ENCODE measurements at regions not wholly inside any gene's neighbourhood (a gene's known extent, or its start where the extent isn't known, plus 50 kb on each side); places are given as distances from the start of the nearest gene placed in this dataset.

GRCh38 chr9:82332018-82332773 lies 343.6 kb downstream of the SPATA31D1 start:
- H3K4me3 ChIP-seq, result no peak overlapping the region
- 61% methylated on average over 5 of the region's 5 CpGs for WGBS, 2 donors (ENCODE audit: low coverage in 1 of 2)
- no peaks in the 10 kb centered on the region for H3K36me3 ChIP-seq
- no peaks in the 10 kb centered on the region for H3K9me3 ChIP-seq
- H3K27me3 ChIP-seq, result no peaks in the 10 kb centered on the region
- intact Hi-C loops (cut with DNase I; ENCODE audit: low total_unique reads), result no loop called here
- no peaks in the 10 kb centered on the region for H3K4me1 ChIP-seq
- DNase-seq, result no peak
- TF ChIP-seq POLR2AphosphoS5 (IDR thresholded peaks at IDR 0.05) (no peak), POLR2A (IDR thresholded peaks at IDR 0.05) (no peak), EP300 (IDR thresholded peaks at IDR 0.05; ENCODE audit: low read depth) (no peak), CTCF (IDR thresholded peaks at IDR 0.05) (no peak)
- H3K27ac ChIP-seq, result no peak overlapping the region
- in situ Hi-C loops (cut with MboI; ENCODE audit: low pct_ligation_motif_present in 1 of 4, low pct_unique_long_range_greater_than_20kb in 1 of 4, low sequenced_read_pairs in 3 of 4), result no loop called here

- no peak for DNase-seq
- Histone ChIP-seq H3K4me3 (no peak overlapping the region), H3K36me3 (no peaks in the 10 kb centered on the region), H3K4me1 (no peaks in the 10 kb centered on the region), H3K27ac (no peak overlapping the region), H3K9me3 (no peaks in the 10 kb centered on the region), H3K27me3 (no peaks in the 10 kb centered on the region)
- 84% methylated on average over 6 of the region's 6 CpGs for WGBS, 2 donors (ENCODE audit: low coverage in 1 of 2)
- TF ChIP-seq POLR2A (IDR thresholded peaks at IDR 0.05), result no peak
- no peak for TF ChIP-seq EP300 (IDR thresholded peaks at IDR 0.05; ENCODE audit: low read depth)
- TF ChIP-seq POLR2AphosphoS5 (IDR thresholded peaks at IDR 0.05), result no peak
- TF ChIP-seq CTCF (IDR thresholded peaks at IDR 0.05), result no peak
- in situ Hi-C loops (cut with MboI; ENCODE audit: low pct_ligation_motif_present in 1 of 4, low pct_unique_long_range_greater_than_20kb in 1 of 4, low sequenced_read_pairs in 3 of 4), result no loop called here
- intact Hi-C loops (cut with DNase I; ENCODE audit: low total_unique reads), result no loop called here
These were observed 344.2 kb downstream of the SPATA31D1 start for GRCh38 chr9:82332774-82333152.

GRCh38 chr9:82333671-82334070 lies 345.1 kb downstream of the SPATA31D1 start:
- in situ Hi-C loops (cut with MboI; ENCODE audit: low pct_ligation_motif_present in 1 of 4, low pct_unique_long_range_greater_than_20kb in 1 of 4, low sequenced_read_pairs in 3 of 4), result no loop called here
- no peak for DNase-seq
- H3K4me1 ChIP-seq, result no peaks in the 10 kb centered on the region
- no peaks in the 10 kb centered on the region for H3K27me3 ChIP-seq
- WGBS, 2 donors (ENCODE audit: low coverage in 1 of 2), result 73 to 100% methylated on average over 2 of the region's 2 CpGs
- TF ChIP-seq POLR2AphosphoS5 (IDR thresholded peaks at IDR 0.05), result no peak
- TF ChIP-seq EP300 (IDR thresholded peaks at IDR 0.05; ENCODE audit: low read depth), result no peak
- no peak for TF ChIP-seq POLR2A (IDR thresholded peaks at IDR 0.05)
- no peak for TF ChIP-seq CTCF (IDR thresholded peaks at IDR 0.05)
- intact Hi-C loops (cut with DNase I; ENCODE audit: low total_unique reads), result no loop called here
- H3K4me3 ChIP-seq, result no peak overlapping the region
- no peak overlapping the region for H3K27ac ChIP-seq
- H3K9me3 ChIP-seq, result no peaks in the 10 kb centered on the region
- no peaks in the 10 kb centered on the region for H3K36me3 ChIP-seq

GRCh38 chr9:82334286-82334685 lies 345.7 kb downstream of the SPATA31D1 start:
- in situ Hi-C loops (cut with MboI; ENCODE audit: low pct_ligation_motif_present in 1 of 4, low pct_unique_long_range_greater_than_20kb in 1 of 4, low sequenced_read_pairs in 3 of 4), result no loop called here
- Histone ChIP-seq H3K36me3 (no peaks in the 10 kb centered on the region), H3K27me3 (no peaks in the 10 kb centered on the region), H3K4me3 (no peak overlapping the region), H3K27ac (no peak overlapping the region), H3K9me3 (no peaks in the 10 kb centered on the region), H3K4me1 (no peaks in the 10 kb centered on the region)
- no peak for DNase-seq
- intact Hi-C loops (cut with DNase I; ENCODE audit: low total_unique reads), result no loop called here
- TF ChIP-seq POLR2A (IDR thresholded peaks at IDR 0.05) (no peak), EP300 (IDR thresholded peaks at IDR 0.05; ENCODE audit: low read depth) (no peak), POLR2AphosphoS5 (IDR thresholded peaks at IDR 0.05) (no peak)

- Histone ChIP-seq H3K36me3 (no peaks in the 10 kb centered on the region), H3K9me3 (no peaks in the 10 kb centered on the region), H3K27me3 (no peaks in the 10 kb centered on the region), H3K27ac (no peak overlapping the region), H3K4me3 (no peak overlapping the region), H3K4me1 (no peaks in the 10 kb centered on the region)
- TF ChIP-seq POLR2A (IDR thresholded peaks at IDR 0.05) (no peak), EP300 (IDR thresholded peaks at IDR 0.05; ENCODE audit: low read depth) (no peak), CTCF (IDR thresholded peaks at IDR 0.05) (no peak), POLR2AphosphoS5 (IDR thresholded peaks at IDR 0.05) (no peak)
- in situ Hi-C loops (cut with MboI; ENCODE audit: low pct_ligation_motif_present in 1 of 4, low pct_unique_long_range_greater_than_20kb in 1 of 4, low sequenced_read_pairs in 3 of 4) (no loop called here), intact Hi-C loops (cut with DNase I; ENCODE audit: low total_unique reads) (no loop called here)
- no peak for DNase-seq
These were observed 348.8 kb downstream of the SPATA31D1 start for GRCh38 chr9:82337351-82337750.

All from transverse colon (tissue), 4 donors.